ENCODE measurements at regions not wholly inside any gene's neighbourhood (a gene's known extent, or its start where the extent isn't known, plus 50 kb on each side); places are given as distances from the start of the nearest gene placed in this dataset.

GRCh38 chr2:128625963-128626759 lies 307.5 kb upstream of the HS6ST1 start:
- Histone ChIP-seq H3K4me1 (peaks cover 14 to 26% (median 19%) of the 10 kb centered on the region in 10 experiments), H3K27me3 (no peaks in the 10 kb centered on the region), H3K9ac (no peak overlapping the region), H3K4me2 (no peak overlapping the region), H4K20me1 (no peaks in the 10 kb centered on the region), H3K9me3 (replicated peaks in 1 of 11) (no peaks in the 10 kb centered on the region), H3K36me3 (no peaks in the 10 kb centered on the region), H3K27ac (no peak overlapping the region), H3K4me3 (no peak overlapping the region)
- no peak for TF ChIP-seq Cebpa-rat (IDR thresholded peaks at IDR 0.05)

GRCh38 chr2:128626760-128627511 lies 308.3 kb upstream of the HS6ST1 start:
- H3K4me1 ChIP-seq, result peaks cover 14 to 34% (median 27%) of the 10 kb centered on the region in 10 experiments
- no peaks in the 10 kb centered on the region for H3K27me3 ChIP-seq
- H3K4me2 ChIP-seq, result no peak overlapping the region
- no peak for TF ChIP-seq Cebpa-rat (IDR thresholded peaks at IDR 0.05)
- no peak overlapping the region for H3K4me3 ChIP-seq
- no peaks in the 10 kb centered on the region for H3K9me3 ChIP-seq (replicated peaks in 1 of 11)
- H3K36me3 ChIP-seq, result no peaks in the 10 kb centered on the region
- H4K20me1 ChIP-seq, result no peaks in the 10 kb centered on the region
- no peak overlapping the region for H3K9ac ChIP-seq
- H3K27ac ChIP-seq, result no peak overlapping the region

- no peaks in the 10 kb centered on the region for H3K27me3 ChIP-seq
- peaks cover 14 to 36% (median 31%) of the 10 kb centered on the region in 10 experiments for H3K4me1 ChIP-seq
- no peak overlapping the region for H3K4me2 ChIP-seq
- H4K20me1 ChIP-seq, result no peaks in the 10 kb centered on the region
- H3K4me3 ChIP-seq, result no peak overlapping the region
- no peak overlapping the region for H3K27ac ChIP-seq
- H3K9ac ChIP-seq, result no peak overlapping the region
- H3K36me3 ChIP-seq, result no peaks in the 10 kb centered on the region
- TF ChIP-seq Cebpa-rat (IDR thresholded peaks at IDR 0.05), result no peak
- H3K9me3 ChIP-seq (replicated peaks in 1 of 11), result no peaks in the 10 kb centered on the region
Measured at GRCh38 chr2:128628206-128628605, 309.5 kb upstream of the HS6ST1 start.

- no peak for TF ChIP-seq Cebpa-rat (IDR thresholded peaks at IDR 0.05)
- Histone ChIP-seq H3K9ac (no peak overlapping the region), H3K27ac (no peak overlapping the region), H4K20me1 (no peaks in the 10 kb centered on the region), H3K4me2 (no peak overlapping the region), H3K27me3 (no peaks in the 10 kb centered on the region), H3K4me1 (peaks cover 6 to 28% (median 23%) of the 10 kb centered on the region in 10 experiments; a peak in 19 of 20 replicates), H3K4me3 (no peak overlapping the region), H3K36me3 (no peaks in the 10 kb centered on the region), H3K9me3 (replicated peaks in 1 of 11) (no peaks in the 10 kb centered on the region)
Measured at GRCh38 chr2:128628996-128629395, 310.3 kb upstream of the HS6ST1 start.

- Histone ChIP-seq H3K9me3 (replicated peaks in 1 of 11) (peaks cover 0 to under 1% (median 0%) of the 10 kb centered on the region in 11 experiments; a peak in 1 of 22 replicates), H3K27ac (no peak overlapping the region), H3K4me1 (peaks cover 0 to 19% (median 14%) of the 10 kb centered on the region in 10 experiments; a peak in 12 of 20 replicates), H3K4me3 (no peak overlapping the region), H3K4me2 (peak overlapping the region in 5 of 11 experiments; percentile 36 to 59 (median 48); a peak in 8 of 22 replicates), H4K20me1 (no peaks in the 10 kb centered on the region), H3K36me3 (no peaks in the 10 kb centered on the region), H3K9ac (no peak overlapping the region), H3K27me3 (no peaks in the 10 kb centered on the region)
- TF ChIP-seq Cebpa-rat (IDR thresholded peaks at IDR 0.05), result no peak
Measured at GRCh38 chr2:128630974-128631697, 312.5 kb upstream of the HS6ST1 start.

- Histone ChIP-seq H4K20me1 (no peaks in the 10 kb centered on the region), H3K4me2 (peak overlapping the region in 7 of 11 experiments; percentile 30 to 59 (median 45); a peak in 11 of 22 replicates), H3K4me1 (peaks cover 0 to 19% (median 14%) of the 10 kb centered on the region in 10 experiments; a peak in 12 of 20 replicates), H3K4me3 (no peak overlapping the region), H3K27me3 (no peaks in the 10 kb centered on the region), H3K9me3 (replicated peaks in 1 of 11) (peaks cover 0 to 6% (median 0%) of the 10 kb centered on the region in 11 experiments; a peak in 2 of 22 replicates), H3K36me3 (no peaks in the 10 kb centered on the region), H3K9ac (no peak overlapping the region), H3K27ac (no peak overlapping the region)
- TF ChIP-seq Cebpa-rat (IDR thresholded peaks at IDR 0.05), result no peak
Measured at GRCh38 chr2:128631698-128632500, 313.2 kb upstream of the HS6ST1 start.

- H3K9me3 ChIP-seq (replicated peaks in 1 of 11), result peaks cover 0 to 6% (median 0%) of the 10 kb centered on the region in 11 experiments; a peak in 2 of 22 replicates
- TF ChIP-seq Cebpa-rat (IDR thresholded peaks at IDR 0.05), result no peak
- H3K27me3 ChIP-seq, result no peaks in the 10 kb centered on the region
Measured at GRCh38 chr2:128632501-128632800, 313.8 kb upstream of the HS6ST1 start.

GRCh38 chr2:128633501-128633900 lies 314.8 kb upstream of the HS6ST1 start:
- Histone ChIP-seq H3K9me3 (replicated peaks in 1 of 11) (peaks cover 0 to 6% (median 0%) of the 10 kb centered on the region in 11 experiments; a peak in 2 of 22 replicates), H4K20me1 (no peaks in the 10 kb centered on the region), H3K4me1 (peaks cover 8 to 23% (median 19%) of the 10 kb centered on the region in 10 experiments), H3K4me2 (no peak overlapping the region), H3K27me3 (no peaks in the 10 kb centered on the region), H3K36me3 (no peaks in the 10 kb centered on the region), H3K9ac (no peak overlapping the region), H3K27ac (no peak overlapping the region), H3K4me3 (no peak overlapping the region)
- no peak for TF ChIP-seq Cebpa-rat (IDR thresholded peaks at IDR 0.05)

More at GRCh38 chr2:128632501-128632800, 313.8 kb upstream of the HS6ST1 start:
- peaks cover 0 to 19% (median 14%) of the 10 kb centered on the region in 10 experiments; a peak in 16 of 20 replicates for H3K4me1 ChIP-seq
- H4K20me1 ChIP-seq, result no peaks in the 10 kb centered on the region
- H3K9ac ChIP-seq, result no peak overlapping the region
- peak overlapping the region in 4 of 11 experiments; percentile 31 to 59 (median 52); a peak in 7 of 22 replicates for H3K4me2 ChIP-seq
- no peak overlapping the region for H3K27ac ChIP-seq
- H3K4me3 ChIP-seq, result no peak overlapping the region
- no peaks in the 10 kb centered on the region for H3K36me3 ChIP-seq

All from BLaER1 treated with 17β-estradiol and CSF1 and Interleukin-3, amounts not matched to agents 10 nM and 100 nM (cell line).